Skeletal muscle satellite cell (primary cell): ENCODE measurements at regions not wholly inside any gene's neighbourhood (a gene's known extent, or its start where the extent isn't known, plus 50 kb on each side); places are given as distances from the start of the nearest gene placed in this dataset.

Source experiments
- H3K27me3 ChIP-seq: 2 replicates; pipeline ENCODE4 v1.7.0; 2013; ENCODE audit warnings: low read length; ENCODE audit not compliant: control insufficient read depth, insufficient read depth
- H3K36me3 ChIP-seq: 2 replicates; pipeline ENCODE4 v1.7.0; 2013; ENCODE audit warnings: mild to moderate bottlenecking, control low read depth, low read length; ENCODE audit not compliant: insufficient read depth
- H3K4me1 ChIP-seq: 2 replicates; pipeline ENCODE4 v1.7.0; 2013; ENCODE audit warnings: low read length; ENCODE audit not compliant: control insufficient read depth, insufficient read depth
- H3K4me2 ChIP-seq: 2 replicates; pipeline ENCODE4 v1.7.0; 2013; ENCODE audit warnings: mild to moderate bottlenecking, low read length
- H3K4me3 ChIP-seq: 2 replicates; pipeline ENCODE4 v1.7.0; 2013; ENCODE audit warnings: low read length
- H3K9ac ChIP-seq: 2 replicates; pipeline ENCODE4 v1.7.0; 2013; ENCODE audit warnings: mild to moderate bottlenecking, low read depth, low read length, moderate library complexity
- H3K9me3 ChIP-seq: replicated peaks from 2 replicates; pipeline ENCODE4 v1.7.0; 2013; ENCODE audit warnings: mild to moderate bottlenecking, control low read depth, low read length

- Histone ChIP-seq H3K27me3 (no peaks in the 10 kb centered on the region), H3K4me3 (no peak overlapping the region), H3K4me2 (no peak overlapping the region)
Observed at GRCh38 chr4:169807934-169808509, 50.3 kb upstream of the HPF1 start.

More at GRCh38 chr4:169807934-169808509, 50.3 kb upstream of the HPF1 start:
- H3K9me3 ChIP-seq: no peaks in the 10 kb centered on the region
- no peak overlapping the region for H3K9ac ChIP-seq
- H3K36me3 ChIP-seq: no peaks in the 10 kb centered on the region
- no peaks in the 10 kb centered on the region for H3K4me1 ChIP-seq
